Lower leg skin (tissue), 3 donors: ENCODE measurements at regions not wholly inside any gene's neighbourhood (a gene's known extent, or its start where the extent isn't known, plus 50 kb on each side); places are given as distances from the start of the nearest gene placed in this dataset.

Experiments used
- POLR2A ChIP-seq, 2 donors: fragments of 450-650 bp; IDR thresholded peaks; one replicate each; pipeline ENCODE4 v1.6.1; 2016 to 2017; ENCODE audit warnings: antibody characterized with exemption in 2 of 2, mild to moderate bottlenecking in 1 of 2, moderate library complexity in 1 of 2
- TF ChIP-seq, protein P1 (sequence below), 3 donors: fragments of 450-650 bp; IDR thresholded peaks; one replicate each; pipeline ENCODE4 v1.5.1; 2016; ENCODE audit warnings: antibody characterized with exemption in 3 of 3, mild to moderate bottlenecking in 3 of 3, moderate library complexity in 2 of 3

DNA sequence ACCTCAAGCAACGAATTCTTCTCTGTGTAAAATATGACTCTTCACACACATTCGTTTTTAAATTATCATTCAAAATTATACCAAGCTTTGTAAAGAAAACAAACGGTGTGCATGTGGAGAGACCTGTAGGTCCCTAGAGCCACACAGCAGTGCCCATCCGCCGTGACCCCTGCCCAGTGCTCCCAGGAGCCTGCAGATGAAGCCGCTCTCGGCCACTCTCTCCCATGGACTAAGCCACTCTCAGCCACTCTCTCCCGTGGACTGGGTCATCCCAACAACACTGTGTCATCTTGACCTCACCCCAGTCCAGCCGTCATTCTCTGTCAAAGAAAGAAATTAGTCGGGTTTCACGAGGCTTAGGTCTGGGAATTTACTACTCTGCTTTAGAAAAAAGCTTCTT lies 391.6 kb downstream of the BRD1 start:
- TF ChIP-seq, protein P1, sequence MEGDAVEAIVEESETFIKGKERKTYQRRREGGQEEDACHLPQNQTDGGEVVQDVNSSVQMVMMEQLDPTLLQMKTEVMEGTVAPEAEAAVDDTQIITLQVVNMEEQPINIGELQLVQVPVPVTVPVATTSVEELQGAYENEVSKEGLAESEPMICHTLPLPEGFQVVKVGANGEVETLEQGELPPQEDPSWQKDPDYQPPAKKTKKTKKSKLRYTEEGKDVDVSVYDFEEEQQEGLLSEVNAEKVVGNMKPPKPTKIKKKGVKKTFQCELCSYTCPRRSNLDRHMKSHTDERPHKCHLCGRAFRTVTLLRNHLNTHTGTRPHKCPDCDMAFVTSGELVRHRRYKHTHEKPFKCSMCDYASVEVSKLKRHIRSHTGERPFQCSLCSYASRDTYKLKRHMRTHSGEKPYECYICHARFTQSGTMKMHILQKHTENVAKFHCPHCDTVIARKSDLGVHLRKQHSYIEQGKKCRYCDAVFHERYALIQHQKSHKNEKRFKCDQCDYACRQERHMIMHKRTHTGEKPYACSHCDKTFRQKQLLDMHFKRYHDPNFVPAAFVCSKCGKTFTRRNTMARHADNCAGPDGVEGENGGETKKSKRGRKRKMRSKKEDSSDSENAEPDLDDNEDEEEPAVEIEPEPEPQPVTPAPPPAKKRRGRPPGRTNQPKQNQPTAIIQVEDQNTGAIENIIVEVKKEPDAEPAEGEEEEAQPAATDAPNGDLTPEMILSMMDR (IDR thresholded peaks at IDR 0.05) = no peak
- no peak for TF ChIP-seq POLR2A (IDR thresholded peaks at IDR 0.05)
